Left ventricle myocardium inferior (tissue), 1 donor: ENCODE measurements at regions not wholly inside any gene's neighbourhood (a gene's known extent, or its start where the extent isn't known, plus 50 kb on each side); places are given as distances from the start of the nearest gene placed in this dataset.
"Not testable (repeated sequence)": the region's sequence is repeated elsewhere in the genome, so short reads cannot be mapped to it uniquely, and the experiment has no call there.

Experiments used
- DNase-seq: peaks from one replicate; pipeline ENCODE4 v3.0.0-alpha.2; 2020
- H3K27ac ChIP-seq: fragments of 200-600 bp; replicated peaks from 2 replicates; pipeline ENCODE4 v1.8.0; 2021
- H3K27me3 ChIP-seq: fragments of 200-600 bp; 2 replicates; pipeline ENCODE4 v1.8.0; 2021; ENCODE audit warnings: low read depth
- H3K36me3 ChIP-seq: fragments of 200-600 bp; 2 replicates; pipeline ENCODE4 v1.8.0; 2021
- H3K4me1 ChIP-seq: fragments of 200-600 bp; 2 replicates; pipeline ENCODE4 v1.8.0; 2021
- H3K4me3 ChIP-seq: fragments of 200-600 bp; 2 replicates; pipeline ENCODE4 v1.8.0; 2021; ENCODE audit warnings: mild to moderate bottlenecking, moderate library complexity
- H3K9me3 ChIP-seq: fragments of 200-600 bp; replicated peaks from 2 replicates; pipeline ENCODE4 v1.8.0; 2021
- intact Hi-C: fragments of 100-400 bp; cut with micrococcal nuclease; formaldehyde crosslinking; loops from one replicate; pipeline ENCODE4 v1.11.0; 2022
- TF ChIP-seq, protein P1 (sequence below): fragments of 200-600 bp; IDR thresholded peaks from 2 replicates; pipeline ENCODE4 v1.8.0; 2021; ENCODE audit warnings: antibody characterized with exemption, mild to moderate bottlenecking, borderline replicate concordance
- donor health status: DM: no; HTN: yes; CAD: no; lungs with severe emphysema.

DNA sequence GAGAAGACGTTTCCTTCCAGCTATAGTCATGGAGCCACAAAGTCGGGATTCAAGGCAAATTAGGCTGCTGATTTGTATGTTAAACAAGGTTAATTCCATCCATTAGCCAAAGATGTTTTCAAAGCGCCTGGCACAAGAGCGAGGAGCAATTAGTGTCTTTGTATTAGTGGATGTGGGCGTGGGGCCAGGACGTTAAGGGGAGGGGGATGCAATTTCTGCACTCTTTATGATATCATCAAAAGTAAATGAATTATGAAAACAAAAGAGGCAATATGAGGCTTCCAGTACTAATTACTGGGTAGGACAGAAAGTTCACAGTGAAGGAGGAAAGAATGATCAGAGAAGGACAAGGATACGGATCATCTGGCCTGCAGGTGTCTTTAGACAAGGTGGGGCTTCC is 230.9 kb upstream of the MSX2 start:
- H3K27ac ChIP-seq = no peak overlapping the region
- peaks cover 11% of the 10 kb centered on the region for H3K27me3 ChIP-seq
- H3K4me1 ChIP-seq = no peaks in the 10 kb centered on the region
- H3K4me3 ChIP-seq = no peak overlapping the region
- TF ChIP-seq, protein P1, sequence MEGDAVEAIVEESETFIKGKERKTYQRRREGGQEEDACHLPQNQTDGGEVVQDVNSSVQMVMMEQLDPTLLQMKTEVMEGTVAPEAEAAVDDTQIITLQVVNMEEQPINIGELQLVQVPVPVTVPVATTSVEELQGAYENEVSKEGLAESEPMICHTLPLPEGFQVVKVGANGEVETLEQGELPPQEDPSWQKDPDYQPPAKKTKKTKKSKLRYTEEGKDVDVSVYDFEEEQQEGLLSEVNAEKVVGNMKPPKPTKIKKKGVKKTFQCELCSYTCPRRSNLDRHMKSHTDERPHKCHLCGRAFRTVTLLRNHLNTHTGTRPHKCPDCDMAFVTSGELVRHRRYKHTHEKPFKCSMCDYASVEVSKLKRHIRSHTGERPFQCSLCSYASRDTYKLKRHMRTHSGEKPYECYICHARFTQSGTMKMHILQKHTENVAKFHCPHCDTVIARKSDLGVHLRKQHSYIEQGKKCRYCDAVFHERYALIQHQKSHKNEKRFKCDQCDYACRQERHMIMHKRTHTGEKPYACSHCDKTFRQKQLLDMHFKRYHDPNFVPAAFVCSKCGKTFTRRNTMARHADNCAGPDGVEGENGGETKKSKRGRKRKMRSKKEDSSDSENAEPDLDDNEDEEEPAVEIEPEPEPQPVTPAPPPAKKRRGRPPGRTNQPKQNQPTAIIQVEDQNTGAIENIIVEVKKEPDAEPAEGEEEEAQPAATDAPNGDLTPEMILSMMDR = no peak
- no peaks in the 10 kb centered on the region for H3K36me3 ChIP-seq
- DNase-seq = no peak
- H3K9me3 ChIP-seq = peaks cover 16% of the 10 kb centered on the region
- intact Hi-C loops = no loop called here

DNA sequence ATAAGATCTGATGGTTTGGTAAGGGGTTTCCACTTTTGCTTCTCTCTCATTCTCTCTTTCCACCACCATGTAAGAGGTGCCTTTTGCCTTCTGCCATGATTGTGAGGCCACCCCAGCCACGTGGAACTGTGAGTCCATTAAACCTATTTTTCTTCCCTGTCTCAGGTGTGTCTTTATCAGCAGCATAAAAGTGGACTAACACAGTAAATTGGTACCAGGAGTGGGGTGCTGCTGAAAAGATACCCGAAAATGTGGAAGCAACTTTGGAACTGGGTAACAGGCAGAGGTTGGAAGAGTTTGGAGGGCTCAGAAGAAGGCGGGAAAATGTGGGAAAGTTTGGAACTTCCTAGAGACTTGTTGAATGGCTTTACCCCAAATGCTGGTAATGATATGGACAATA is 226.4 kb upstream of the MSX2 start:
- peaks cover 29% of the 10 kb centered on the region for H3K9me3 ChIP-seq
- H3K27ac ChIP-seq, DNase-seq, H3K36me3 ChIP-seq, H3K27me3 ChIP-seq, H3K4me3 ChIP-seq, intact Hi-C loops, H3K4me1 ChIP-seq: not testable (repeated sequence)

DNA sequence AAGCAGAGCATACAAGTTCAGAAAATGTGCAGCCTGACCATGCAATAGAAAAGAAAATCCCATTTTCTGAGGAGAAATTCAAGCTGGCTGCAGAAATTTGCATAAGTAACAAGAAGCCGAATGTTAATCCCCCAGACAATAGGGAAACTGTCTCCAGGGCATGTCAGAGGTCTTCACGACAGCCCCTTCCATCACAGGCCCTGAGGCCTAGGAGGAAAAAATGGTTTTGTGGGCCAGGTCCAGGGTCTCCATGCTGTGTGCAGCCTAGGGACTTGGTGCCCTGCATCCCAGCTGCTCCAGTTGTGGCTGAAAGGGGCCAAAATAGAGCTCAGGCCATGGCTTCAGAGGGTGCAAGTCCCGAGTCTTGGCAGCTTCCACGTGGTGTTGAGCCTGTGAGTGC is 225.8 kb upstream of the MSX2 start:
- H3K27ac ChIP-seq, H3K4me3 ChIP-seq, DNase-seq, H3K36me3 ChIP-seq, intact Hi-C loops, H3K4me1 ChIP-seq: not testable (repeated sequence)
- peaks cover 29% of the 10 kb centered on the region for H3K9me3 ChIP-seq
- peaks cover 16% of the 10 kb centered on the region for H3K27me3 ChIP-seq

DNA sequence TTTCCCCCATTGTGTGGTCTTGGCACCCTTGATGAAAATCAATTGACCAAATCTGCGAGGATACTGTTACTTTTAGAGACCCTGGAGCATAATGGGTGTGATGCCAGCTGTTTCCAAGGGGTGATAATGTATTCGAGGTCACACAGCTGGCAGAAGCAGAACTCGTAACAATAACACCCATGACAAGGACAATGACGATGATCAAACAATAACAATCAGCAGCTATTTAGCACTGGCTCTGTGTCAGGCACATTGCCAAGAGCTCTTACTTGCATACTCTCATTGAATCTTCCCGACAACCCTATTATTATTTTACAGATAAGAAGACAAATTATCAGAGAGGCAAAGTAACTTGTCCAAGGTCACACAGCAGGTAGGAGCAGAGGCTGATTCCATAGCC is 223.7 kb upstream of the MSX2 start:
- Histone ChIP-seq H3K27me3 (peaks cover 18% of the 10 kb centered on the region), H3K36me3 (no peaks in the 10 kb centered on the region), H3K9me3 (peaks cover 29% of the 10 kb centered on the region), H3K27ac (no peak overlapping the region), H3K4me1 (no peaks in the 10 kb centered on the region), H3K4me3 (no peak overlapping the region)
- TF ChIP-seq, protein P1 = no peak
- DNase-seq = no peak
- intact Hi-C loops = no loop called here

DNA sequence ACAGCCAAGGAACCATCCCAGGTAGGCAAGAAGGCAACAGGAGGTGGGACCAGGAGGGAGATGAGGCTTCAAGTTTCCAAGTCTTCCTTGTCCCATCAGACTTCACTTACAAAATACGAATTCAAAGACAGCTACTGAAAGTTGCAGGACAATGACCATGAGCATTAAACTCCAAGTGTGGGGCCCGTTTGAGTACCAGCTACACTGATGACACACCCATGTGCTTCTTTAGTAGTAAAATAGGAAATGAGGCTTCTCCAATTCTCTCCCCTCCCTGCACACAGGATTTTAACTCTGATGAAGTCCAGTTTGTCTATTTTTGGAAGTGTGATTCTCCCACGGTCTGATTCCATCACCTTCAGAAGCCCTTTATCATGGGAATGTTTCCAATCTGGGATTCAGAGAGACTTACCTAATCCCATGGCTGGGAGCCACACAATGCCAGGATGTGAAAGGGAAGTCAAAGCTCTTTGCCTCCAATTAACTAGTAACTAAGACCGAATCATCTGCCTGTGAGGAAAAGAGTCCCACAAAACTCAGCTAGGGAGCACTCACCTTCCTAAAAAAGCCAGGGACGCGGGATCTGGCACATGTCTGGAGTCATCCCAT is 222.8 kb upstream of the MSX2 start:
- Histone ChIP-seq H3K36me3 (no peaks in the 10 kb centered on the region), H3K9me3 (peaks cover 29% of the 10 kb centered on the region), H3K4me1 (no peaks in the 10 kb centered on the region), H3K27ac (no peak overlapping the region), H3K4me3 (no peak overlapping the region), H3K27me3 (peaks cover 18% of the 10 kb centered on the region)
- DNase-seq = no peak
- intact Hi-C loops = no loop called here
- TF ChIP-seq, protein P1 = no peak

DNA sequence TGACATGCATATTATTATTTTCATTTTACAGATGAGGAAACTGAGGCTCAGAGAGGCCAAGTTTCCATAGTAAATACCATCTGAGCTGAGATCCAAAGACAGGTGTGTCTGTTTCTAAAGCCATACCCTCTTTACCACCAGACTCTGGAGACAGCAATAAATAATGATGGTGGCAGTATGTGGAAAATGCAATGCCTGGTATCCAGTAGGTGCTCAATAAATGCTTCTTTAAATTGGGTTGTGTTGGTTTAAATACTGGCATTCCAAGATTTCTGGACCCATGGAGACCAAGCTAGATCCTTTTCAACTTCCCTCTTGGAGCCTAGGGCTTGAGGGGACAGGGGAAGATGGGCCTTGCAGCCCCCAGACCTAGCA is 221.3 kb upstream of the MSX2 start:
- TF ChIP-seq, protein P1 = no peak
- H3K27ac ChIP-seq = no peak overlapping the region
- no peaks in the 10 kb centered on the region for H3K36me3 ChIP-seq
- H3K4me1 ChIP-seq = no peaks in the 10 kb centered on the region
- peaks cover 20% of the 10 kb centered on the region for H3K27me3 ChIP-seq
- peaks cover 18% of the 10 kb centered on the region for H3K9me3 ChIP-seq
- no peak overlapping the region for H3K4me3 ChIP-seq
- DNase-seq = no peak
- intact Hi-C loops = no loop called here
